Stimulated activated CD8-positive, alpha-beta memory T cell treated with anti-CD3 and anti-CD28 coated beads, Interleukin-7, amount 100 ng/mL, for 24 hours (primary cell): ENCODE measurements at regions not wholly inside any gene's neighbourhood (a gene's known extent, or its start where the extent isn't known, plus 50 kb on each side); places are given as distances from the start of the nearest gene placed in this dataset.

Source experiments
- DNase-seq: peaks from one replicate; pipeline ENCODE4 v3.0.0-alpha.2; 2020; ENCODE audit warnings: low read depth

DNA sequence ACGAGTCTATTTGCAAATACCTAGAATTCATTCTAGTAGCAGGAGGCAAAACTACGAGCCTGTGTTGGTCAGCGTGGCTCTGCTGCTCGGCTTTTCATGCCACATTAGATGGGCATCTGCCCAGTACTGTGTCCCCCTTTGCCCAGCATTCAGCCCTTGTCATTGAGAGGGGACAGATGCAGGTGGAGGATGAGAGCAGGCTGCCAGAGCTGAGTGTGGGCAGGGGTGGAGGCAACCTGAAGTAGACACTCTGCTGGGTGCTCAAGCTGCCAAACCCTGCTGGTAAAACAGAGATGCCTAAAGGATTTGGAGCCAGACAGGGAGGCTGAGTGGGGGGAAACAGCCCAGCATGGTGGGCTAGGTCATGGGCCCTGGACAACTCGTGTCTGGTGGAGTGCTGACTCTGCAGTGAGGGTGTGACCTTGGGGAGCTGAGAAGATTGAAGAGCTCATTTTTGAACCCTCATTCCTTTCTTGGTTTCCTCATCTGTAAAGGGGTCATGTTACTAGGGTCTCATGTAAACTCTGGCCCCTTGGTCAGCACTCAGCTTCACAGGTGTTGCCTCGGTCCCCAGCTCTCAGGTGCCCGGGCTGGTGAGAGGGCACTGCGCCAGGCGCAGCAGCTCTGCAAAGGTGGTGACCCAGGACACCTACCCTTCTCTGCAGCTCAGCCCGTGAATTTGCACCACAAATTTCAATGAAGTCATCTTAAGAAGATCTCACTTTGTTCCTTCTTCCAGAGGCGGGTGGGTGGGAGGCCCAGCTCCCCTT is 64.2 kb upstream of the BHLHE23 start:
- no peak for DNase-seq

DNA sequence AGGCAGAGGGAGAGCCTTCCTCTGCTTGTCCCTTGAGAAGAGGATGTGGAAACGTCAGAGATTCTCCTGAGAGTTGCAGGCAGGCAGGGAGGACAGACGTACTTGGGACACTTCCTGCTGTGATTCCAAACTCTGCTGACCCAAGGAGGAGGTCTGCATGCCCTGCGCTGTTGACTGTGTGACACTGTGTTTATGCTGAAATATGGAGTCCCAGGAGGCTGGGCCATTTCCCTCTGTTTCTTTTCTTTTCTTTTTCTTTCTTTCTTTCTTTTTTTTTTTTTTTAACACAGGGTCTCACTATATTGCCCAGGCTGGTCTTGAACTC is 63.5 kb upstream of the BHLHE23 start:
- DNase-seq, result no peak

DNA sequence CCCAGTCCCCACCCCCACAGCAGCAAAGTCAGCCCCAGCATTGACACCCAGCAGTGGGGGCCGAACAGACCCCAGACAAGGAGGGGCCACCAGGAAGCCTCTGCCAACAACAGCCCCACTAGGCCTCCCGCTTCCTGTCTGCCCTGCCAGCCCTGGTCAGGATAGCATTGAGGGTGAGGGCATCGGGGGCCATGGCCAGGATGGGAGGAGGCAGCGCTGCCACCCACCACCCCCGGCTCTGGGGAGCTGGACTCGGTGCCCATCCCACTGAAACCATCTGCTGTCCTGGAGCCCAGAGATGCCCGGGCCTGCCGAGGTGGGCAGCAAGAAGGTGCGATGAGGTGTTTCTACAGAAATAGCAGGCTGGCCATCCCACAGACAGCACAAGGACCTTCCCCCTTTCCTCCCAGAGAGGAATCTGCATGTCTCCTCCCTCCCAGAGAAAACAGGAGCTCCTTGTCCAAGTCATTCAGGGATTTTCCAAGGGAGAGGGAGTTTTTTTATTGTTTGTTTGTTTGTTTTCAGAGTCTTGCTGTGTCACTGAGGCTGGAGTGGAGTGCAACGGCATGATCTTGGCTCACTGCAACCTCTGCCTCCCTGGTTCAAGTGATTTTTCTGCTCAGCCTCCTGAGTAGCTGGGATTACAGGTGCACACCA is 62.1 kb upstream of the BHLHE23 start:
- DNase-seq, result no peak

DNA sequence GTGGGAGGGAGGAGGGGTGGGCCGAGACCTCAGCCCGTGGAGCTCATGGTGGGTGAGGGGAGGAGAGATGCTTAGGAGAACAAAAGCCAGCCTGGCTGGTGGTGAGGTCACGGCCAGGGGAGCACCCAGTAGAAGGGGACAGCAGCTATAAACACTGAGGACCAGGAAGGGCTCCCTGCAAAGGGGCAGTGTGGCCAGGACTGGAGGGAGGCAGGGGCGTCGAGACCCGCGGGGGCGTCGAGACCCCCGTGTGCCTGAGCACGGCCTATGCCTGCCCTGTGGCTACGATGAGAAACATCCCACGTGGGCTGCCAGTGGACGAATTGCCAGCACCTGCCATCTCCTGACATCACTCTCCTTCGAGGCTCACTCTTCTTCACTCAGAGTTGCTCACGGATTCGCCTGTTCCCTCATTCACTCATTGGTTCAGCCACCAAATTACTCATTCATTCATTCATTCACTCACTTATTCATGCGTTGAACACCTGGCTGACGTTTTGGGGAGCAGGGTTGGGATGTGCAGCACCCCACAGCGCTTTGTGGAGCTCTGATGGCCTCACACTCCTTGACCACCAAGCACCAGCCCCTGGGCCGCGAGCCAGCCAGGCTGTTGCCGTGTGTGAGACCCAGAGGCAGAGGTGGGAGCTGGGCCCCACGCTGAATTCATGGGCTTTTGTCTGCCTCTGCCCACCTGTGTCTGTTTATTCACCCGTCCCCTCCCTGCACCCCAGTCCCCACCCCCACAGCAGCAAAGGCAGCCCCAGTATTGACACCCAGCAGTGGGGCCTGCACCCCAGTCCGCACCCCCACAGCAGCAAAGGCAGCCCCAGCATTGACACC is 61.2 kb upstream of the BHLHE23 start:
- DNase-seq, result no peak

DNA sequence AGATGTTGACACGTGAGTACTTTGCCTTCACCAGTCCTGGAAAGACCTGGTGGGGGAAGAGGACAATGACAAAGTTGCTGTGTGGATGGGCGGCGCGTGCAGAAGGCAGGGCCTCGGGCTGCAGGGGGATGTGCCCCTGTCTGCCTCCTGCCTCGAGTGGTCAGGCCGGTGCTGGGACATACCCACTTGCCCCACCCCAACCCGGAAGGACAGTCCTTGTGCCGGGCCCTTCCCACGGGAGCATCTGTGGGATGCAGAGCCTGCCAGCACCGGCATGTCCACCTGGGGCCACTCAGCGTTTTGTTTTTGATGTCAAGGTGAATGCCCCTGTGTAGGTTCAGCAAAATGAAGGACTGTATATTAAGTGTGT is 60.5 kb upstream of the BHLHE23 start:
- no peak for DNase-seq

DNA sequence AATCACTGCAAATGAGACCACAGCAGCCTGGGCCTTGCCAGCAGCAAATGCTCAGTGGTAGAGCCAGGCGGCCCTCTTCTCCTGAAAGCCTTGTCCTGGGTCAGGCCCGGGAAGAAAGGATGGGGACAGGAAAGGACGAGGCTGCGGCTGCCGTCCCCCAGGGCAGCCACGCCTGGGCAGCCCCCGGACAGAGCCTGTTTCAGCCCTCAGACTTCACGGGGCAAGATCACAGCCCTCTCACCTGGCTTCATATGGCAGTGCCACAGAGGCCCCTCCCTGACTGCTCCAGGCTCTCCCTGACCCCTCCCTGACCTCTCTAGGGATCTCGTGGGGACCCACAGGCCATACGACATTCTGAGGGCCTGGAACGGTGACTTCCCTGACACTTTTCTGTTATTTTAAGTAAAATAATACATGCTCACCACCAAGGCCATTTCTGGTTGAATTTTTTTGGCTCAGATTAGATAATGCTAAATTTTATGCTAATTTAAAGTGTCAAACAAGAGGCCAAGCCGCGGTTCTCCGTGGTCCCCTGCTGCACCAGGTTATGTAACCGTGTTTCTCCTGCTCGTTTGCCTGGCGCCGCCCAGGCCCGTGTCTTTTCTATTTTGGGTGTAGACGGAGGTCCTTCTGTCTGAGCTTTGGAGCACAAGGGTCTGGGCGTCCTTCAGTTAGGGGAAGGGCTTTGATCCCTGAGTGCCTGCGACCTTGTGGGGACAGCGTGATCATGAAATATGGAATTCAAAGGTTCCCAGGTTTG is 59.9 kb upstream of the BHLHE23 start:
- DNase-seq, result no peak

DNA sequence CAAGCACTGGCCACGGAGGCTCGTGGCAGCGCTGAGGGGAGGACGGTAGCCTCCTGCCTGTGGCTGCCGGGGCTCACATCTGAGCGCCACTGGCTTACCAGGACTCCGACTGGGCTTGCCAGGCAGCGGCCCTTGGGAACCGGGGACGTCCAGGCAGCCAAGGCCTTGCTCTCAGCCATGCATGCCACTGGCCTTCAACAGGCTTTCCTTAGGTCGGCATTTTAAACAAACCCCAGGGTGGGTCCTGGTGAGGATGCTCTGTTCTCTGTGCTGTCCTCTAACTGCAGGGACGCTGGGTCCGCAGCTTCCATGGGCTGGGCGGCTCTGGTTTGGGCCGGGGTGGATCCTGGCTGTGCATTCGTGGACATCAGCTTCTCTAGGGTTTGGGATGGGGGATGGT is 59.1 kb upstream of the BHLHE23 start:
- no peak for DNase-seq

DNA sequence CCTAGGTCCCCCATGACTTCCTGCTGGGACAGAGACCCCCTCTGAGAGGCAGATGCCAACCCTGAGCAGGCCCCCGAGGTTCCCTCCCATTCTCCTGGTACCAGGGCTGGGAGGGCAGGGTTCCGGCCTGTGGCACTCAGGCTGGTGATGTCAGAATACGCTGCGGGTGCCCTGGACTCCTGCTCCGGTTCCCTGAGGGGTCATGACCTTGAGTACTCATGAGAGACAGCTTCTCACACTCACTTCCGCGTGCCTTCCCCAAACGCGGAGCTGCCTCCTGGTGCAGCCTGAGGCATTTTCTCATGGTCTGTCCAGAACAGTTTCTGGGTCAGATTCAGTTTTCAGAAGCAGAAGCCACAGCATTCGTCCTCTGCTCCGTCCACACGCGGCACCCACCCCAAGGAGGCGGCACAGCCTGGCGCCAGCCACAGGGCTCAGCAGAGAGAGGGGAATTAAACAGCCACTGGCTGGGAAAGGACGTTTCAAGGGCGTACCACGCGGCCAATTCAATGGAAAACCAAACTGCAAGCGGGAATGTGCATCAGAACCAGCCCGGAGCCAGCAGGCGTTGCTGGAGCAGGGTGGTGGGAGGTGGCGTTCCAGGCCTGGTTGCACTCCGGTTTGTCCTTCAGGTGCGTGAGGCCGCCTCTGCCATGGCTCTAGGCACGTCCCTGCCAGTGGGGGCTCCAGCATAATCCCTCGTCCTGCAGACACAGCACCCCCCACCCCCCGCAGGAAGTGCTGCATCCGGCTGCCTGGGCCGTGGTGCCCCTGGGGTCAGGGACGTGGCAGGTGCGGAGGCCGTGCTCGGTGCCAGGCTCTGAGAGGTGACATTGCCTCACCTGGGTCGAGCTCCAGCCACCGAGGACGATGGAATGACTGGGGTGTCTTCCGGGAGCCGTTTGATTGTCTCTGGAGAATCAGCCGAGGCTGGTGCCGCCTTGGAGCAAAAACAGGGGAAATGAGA is 58.3 kb upstream of the BHLHE23 start:
- no peak for DNase-seq

DNA sequence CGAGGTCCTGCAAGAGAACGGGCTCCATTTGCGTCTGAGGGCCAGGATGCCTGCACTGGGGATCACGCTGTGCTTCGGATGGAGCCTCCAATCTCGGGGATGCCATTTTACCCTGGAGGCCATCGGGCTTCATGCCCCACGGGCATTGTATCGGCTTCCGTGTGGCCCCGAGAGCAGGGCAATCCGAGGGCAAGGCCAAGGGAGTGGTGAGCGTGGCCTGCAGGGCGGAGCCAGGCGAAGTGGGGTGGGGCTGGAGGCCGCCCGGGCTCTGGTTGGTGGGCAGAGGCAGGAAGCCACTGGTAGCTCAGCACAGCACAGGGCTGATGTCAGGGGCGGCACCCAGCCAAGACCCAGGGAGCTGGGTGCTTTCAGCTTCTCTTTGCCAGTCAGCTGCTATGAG is 57.5 kb upstream of the BHLHE23 start:
- DNase-seq, result no peak

DNA sequence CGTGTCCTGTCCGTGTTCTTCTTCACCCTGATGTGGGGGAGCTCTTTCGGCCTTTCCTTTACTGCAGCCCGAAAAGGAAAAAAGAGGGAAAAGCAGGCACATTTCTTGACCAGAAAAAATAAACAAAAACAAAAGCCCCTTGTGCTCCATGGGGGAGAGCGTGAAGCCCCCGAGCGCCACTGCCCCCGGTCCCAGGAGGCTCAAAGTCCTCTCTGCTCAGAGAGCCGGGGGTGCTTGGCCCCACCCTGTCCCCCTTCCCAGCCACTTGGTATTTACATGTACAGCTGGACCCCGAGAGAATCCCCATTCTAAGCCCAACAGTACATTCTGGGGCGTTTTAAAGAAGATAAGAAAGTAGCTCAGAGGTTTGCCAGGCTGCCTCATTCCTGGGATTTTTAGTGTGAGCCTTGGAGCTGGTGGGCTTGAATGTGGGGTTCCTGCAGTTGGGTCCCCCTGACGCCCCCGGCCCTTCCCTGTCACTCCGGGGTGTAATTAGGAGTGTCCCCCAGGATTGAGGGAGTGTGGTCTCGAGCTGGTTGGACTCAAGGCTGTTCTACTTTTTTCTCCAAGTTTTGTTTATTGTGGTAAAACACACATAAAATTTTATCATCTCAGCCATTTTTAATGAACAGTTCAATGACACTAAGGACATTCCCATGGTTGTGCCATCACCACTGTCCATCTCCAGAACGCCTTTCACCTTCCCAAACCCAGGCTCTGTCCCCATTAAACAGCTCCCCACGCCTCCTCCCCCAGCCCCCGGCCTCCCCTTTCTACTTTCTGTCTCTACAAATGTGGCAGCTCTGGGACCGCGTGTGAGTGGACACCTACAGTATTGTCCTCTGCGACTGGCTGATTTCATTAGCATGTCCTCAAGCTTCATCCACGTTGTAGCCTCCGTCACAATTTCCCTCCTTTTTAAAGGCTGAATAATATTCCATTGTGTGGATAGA is 55.7 kb upstream of the BHLHE23 start:
- no peak for DNase-seq

DNA sequence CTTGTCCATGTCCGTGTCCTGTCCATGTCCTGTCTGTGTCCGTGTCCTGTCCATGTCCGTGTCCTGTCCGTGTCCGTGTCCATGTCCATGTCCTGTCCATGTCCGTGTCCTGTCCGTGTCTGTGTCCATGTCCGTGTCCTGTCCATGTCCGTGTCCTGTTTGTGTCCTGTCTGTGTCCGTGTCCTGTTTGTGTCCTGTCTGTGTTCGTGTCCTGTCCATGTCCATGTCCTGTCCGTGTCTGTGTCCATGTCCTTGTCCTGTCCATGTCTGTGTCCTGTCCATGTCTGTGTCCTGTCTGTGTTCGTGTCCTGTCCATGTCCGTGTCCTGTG is 55.0 kb upstream of the BHLHE23 start:
- DNase-seq, result no peak

DNA sequence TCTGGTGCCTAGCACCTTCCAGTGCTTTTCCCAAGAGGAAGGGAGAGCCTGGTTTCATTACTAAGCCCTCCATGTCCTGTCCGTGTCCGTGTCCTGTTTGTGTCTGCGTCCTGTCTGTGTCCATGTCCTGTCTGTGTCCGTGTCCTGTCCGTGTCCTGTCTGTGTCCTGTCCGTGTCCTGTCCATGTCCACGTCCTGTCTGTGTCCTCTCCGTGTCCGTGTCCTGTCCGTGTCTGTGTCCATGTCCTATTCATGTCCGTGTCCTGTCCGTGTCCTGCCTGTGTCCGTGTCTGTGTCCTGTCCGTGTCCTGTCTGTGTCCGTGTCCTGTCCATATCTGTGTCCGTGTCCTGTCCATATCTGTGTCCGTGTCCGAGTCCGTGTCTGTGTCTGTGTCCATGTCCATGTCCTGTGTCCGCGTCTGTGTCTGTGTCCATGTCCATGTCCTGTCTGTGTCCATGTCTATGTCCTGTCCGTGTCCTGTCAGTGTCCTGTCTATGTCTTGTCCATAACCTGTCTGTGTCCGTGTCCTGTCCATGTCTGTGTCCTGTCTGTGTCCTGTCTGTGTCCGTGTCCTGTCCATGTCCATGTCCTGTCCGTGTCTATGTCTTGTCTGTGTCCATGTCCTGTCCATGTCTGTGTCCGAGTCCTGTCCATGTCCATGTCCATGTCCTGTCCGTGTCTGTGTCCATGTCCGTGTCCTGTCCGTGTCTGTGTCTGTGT is 54.4 kb upstream of the BHLHE23 start:
- no peak for DNase-seq

DNA sequence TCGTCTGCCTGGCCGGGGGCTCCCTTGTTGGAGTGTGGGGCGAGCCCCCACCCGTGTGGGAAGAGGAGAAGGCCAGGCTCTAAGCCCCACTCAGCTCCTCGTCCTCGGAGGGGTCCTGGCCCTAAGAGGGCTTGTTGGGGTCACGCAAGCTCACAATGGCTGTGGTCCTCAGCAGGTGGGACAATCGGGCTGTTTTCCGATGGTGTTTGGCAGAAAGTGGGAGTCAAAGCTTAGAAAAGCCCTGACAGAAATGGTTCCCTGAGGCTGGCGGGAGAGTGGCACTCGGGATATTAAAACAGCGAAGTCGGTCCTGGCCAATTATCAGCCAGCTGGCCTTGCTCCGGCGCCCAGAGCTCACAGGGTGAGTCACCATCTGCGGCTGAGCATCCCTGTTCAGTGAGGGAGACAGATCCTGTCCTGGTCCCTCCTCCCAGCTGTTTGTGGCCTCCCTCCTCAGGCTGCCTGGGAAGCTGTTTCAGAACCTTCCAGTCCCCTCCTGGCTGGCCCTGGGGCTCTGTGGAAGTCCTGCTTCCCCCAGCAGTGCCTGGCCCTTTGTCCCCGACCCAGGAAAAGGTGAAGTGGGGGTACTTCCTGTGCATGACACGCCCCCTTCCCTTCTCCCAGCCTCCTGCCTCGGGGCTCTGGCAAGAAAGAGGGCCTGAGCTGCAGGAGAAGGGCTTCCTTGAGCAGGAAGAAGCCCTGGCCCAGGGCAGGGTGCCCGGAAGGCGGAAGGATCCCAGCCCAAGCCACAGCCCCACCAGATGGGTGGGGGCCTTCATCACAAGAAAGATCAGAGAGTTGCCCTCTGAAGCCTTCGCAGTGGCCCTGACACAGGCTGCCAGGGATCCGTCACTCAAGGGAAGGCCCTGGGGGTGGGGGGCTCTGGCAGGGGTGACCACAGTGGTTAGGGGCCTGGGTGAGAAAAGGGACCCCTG is 53.6 kb upstream of the BHLHE23 start:
- no peak for DNase-seq

DNA sequence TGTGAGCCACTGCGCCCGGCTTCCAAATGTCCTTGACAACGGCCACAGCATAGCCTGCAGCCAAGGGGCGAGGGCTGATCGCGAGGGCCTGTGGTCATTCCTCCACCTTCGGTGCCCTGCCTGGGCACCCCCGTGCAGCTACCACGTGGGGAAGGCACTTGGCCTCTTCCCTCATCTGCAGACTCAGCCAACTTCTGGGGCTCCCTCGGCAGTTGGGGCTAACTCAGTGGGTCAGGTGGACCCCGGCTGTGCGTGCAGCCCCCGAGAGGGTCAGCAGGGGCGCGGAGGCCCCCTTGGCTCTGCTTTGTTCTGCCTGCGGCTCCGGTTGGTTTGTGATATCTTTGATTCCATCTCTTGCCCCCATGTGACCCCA is 52.9 kb upstream of the BHLHE23 start:
- no peak for DNase-seq

DNA sequence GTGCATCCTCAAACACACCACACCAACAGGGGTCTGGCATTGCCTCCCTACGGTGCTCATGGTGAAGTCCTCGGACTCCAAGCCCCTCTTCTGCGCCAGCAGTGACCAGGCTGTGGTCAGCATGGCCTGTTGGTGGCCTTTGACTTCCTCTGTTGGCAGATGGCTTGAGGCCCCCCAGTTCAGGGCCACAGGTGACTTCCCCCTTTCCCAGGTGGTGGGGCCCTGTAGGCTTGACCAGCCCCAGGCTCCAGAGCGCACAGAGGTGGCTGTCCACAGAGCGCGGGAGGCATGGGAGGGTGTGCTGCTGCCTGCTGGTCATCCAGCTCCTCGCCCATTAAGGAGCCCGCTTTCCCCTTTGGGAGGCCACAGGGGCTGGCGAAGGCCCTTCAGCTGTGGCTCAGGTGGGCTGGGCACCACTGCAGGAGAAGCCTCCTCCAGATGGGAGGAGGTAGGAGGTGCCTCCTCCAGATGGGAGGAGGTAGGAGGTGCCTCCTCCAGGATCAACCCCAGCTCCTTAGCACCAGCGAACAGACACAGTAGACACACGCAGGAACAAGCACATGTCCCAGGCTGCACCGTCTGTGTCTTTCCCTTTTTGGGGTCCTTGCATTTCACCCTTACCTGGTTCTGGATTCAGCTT is 52.1 kb upstream of the BHLHE23 start:
- DNase-seq, result no peak

DNA sequence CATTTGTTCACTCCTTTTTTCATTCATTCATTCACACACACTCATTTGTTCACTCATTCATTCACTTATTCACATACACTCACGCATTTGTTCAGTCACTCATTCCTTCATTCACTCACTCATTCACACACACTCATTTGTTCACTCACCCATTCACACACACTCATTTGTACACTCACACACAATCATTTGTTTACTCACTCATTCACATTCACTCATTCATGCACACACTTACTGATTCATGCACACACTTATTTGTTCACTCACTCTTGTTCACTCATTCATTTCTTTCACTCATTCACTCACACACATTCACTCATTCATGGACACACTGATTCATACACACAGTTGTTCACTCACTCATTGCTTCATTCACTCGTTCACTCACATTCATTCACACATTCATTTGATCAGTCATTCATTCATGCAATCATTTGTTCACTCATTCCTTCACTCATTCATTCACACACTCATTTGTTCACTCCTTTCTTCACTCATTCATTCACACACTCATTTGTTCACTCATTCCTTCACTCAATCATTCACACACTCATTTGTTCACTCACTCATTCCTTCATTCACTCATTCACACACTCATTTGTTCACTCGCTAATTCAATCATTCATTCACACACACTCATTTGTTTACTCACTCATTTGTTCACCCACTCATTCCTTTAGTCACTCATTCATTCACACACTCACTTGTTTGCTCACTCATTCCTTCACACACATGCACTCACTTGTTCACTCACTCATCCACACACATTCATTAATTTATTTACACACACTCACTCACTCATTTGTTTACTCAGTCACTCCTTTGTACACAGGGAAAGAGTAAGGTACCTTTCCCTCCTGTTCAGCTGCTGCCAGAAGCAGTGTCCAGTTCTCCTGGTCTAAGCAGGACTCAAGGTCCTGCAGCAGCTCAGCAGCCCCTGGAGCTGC is 50.7 kb upstream of the BHLHE23 start:
- no peak for DNase-seq
